Liver (tissue), 8 donors: ENCODE measurements at regions not wholly inside any gene's neighbourhood (a gene's known extent, or its start where the extent isn't known, plus 50 kb on each side); places are given as distances from the start of the nearest gene placed in this dataset.

Experiments
- DNase-seq: peaks from one replicate; pipeline ENCODE4 v3.0.0-alpha.2; 2017; ENCODE audit warnings: low spot score
- H3K27ac ChIP-seq, 2 donors: one replicate each; pipeline ENCODE4 v1.7.0; 2013; ENCODE audit warnings: inconsistent platforms in 2 of 2, low read length in 2 of 2, control low read depth in 1 of 2, low read depth in 1 of 2, mild to moderate bottlenecking in 1 of 2
- H3K27me3 ChIP-seq, 4 donors: one replicate each; pipeline versions ENCODE4 v1.6.1 to v1.7.0; 2013; ENCODE audit warnings: low read length in 3 of 4, inconsistent platforms in 1 of 4, mild to moderate bottlenecking in 1 of 4, moderate library complexity in 1 of 4; ENCODE audit not compliant: control insufficient read depth in 4 of 4, insufficient read depth in 4 of 4
- H3K36me3 ChIP-seq, 4 donors: one replicate each; pipeline versions ENCODE4 v1.6.1 to v1.7.0; 2013; ENCODE audit warnings: low read length in 3 of 4, mild to moderate bottlenecking in 3 of 4, low read depth in 1 of 4, moderate library complexity in 1 of 4; ENCODE audit not compliant: control insufficient read depth in 4 of 4, insufficient read depth in 3 of 4
- H3K4me1 ChIP-seq, 4 donors: one replicate each; pipeline versions ENCODE4 v1.6.1 to v1.7.0; 2013; ENCODE audit warnings: low read length in 3 of 4, mild to moderate bottlenecking in 3 of 4, moderate library complexity in 1 of 4; ENCODE audit not compliant: control insufficient read depth in 4 of 4, insufficient read depth in 4 of 4
- H3K4me3 ChIP-seq, 3 donors: one replicate each; pipeline versions ENCODE4 v1.6.1 to v1.7.0; 2013; ENCODE audit warnings: low read length in 3 of 3, control low read depth in 1 of 3, low read depth in 1 of 3, mild to moderate bottlenecking in 1 of 3
- H3K9ac ChIP-seq, 2 donors: one replicate each; pipeline ENCODE4 v1.7.0; 2013; ENCODE audit warnings: low read length in 2 of 2, mild to moderate bottlenecking in 2 of 2, moderate library complexity in 2 of 2, control low read depth in 1 of 2, low read depth in 1 of 2
- H3K9me3 ChIP-seq, 4 donors: one replicate each; pipeline versions ENCODE4 v1.6.1 to v1.7.0; 2013; ENCODE audit warnings: low read length in 3 of 4; ENCODE audit not compliant: control insufficient read depth in 4 of 4
- EGR1 ChIP-seq, 2 donors: IDR thresholded peaks; 2 replicates each; pipeline ENCODE4 v1.6.1; 2016 to 2018; ENCODE audit warnings: antibody characterized with exemption in 2 of 2, low read depth in 2 of 2
- FOXA1 ChIP-seq: IDR thresholded peaks from 2 replicates; pipeline ENCODE4 v1.6.1; 2016; ENCODE audit warnings: antibody characterized with exemption
- HNF4A ChIP-seq, 2 donors: conservative IDR thresholded peaks; 2 replicates each; pipeline ENCODE4 v1.6.1; 2016; ENCODE audit warnings: antibody characterized with exemption in 2 of 2, mild to moderate bottlenecking in 2 of 2
- JUND ChIP-seq, 2 donors: IDR thresholded peaks; 2 replicates each; pipeline ENCODE4 v1.6.1; 2016; ENCODE audit warnings: antibody characterized with exemption in 2 of 2
- RAD21 ChIP-seq, 2 donors: IDR thresholded peaks; 2 replicates each; pipeline ENCODE4 v1.6.1; 2016; ENCODE audit warnings: antibody characterized with exemption in 2 of 2, mild to moderate bottlenecking in 2 of 2
- SP1 ChIP-seq: IDR thresholded peaks from 2 replicates; pipeline ENCODE4 v1.6.1; 2018; ENCODE audit warnings: antibody characterized with exemption, mild to moderate bottlenecking
- TAF1 ChIP-seq: conservative IDR thresholded peaks from 2 replicates; pipeline ENCODE4 v1.6.1; 2016; ENCODE audit warnings: antibody characterized with exemption, mild to moderate bottlenecking
- YY1 ChIP-seq: IDR thresholded peaks from 2 replicates; pipeline ENCODE4 v1.6.1; 2016; ENCODE audit warnings: antibody characterized with exemption, mild to moderate bottlenecking
- WGBS: extraction: QIAGEN DNeasy Blood & Tissue Kit; methylation state at CpG from one replicate; pipeline ENCODE4 v1.1.7; 2013; 5-methylcytosine and 5-hydroxymethylcytosine counted together
- TF ChIP-seq, protein P1 (sequence below): fragments of 150-350 bp; IDR thresholded peaks from 2 replicates; pipeline ENCODE4 v1.5.1; 2017; ENCODE audit warnings: improper control_type of control experiment, low read depth, low read length; ENCODE audit not compliant: missing input control
- TF ChIP-seq, protein P2 (sequence below): IDR thresholded peaks from 2 replicates; pipeline ENCODE4 v1.6.1; 2016; ENCODE audit warnings: antibody characterized with exemption
- TF ChIP-seq, protein P3 (sequence below): IDR thresholded peaks from 2 replicates; pipeline ENCODE4 v1.6.1; 2016; ENCODE audit warnings: antibody characterized with exemption, mild to moderate bottlenecking
- TF ChIP-seq, protein P4 (sequence below): IDR thresholded peaks from 2 replicates; pipeline ENCODE4 v1.6.1; 2016; ENCODE audit warnings: antibody characterized with exemption
- TF ChIP-seq, protein P5 (sequence below): IDR thresholded peaks from 2 replicates; pipeline ENCODE4 v1.6.1; 2016; ENCODE audit warnings: antibody characterized with exemption
- donor health status: healthy.
- donor health status: healthy.
- donor health status: healthy.
- donor health status: healthy.
- donor health status: healthy.

DNA sequence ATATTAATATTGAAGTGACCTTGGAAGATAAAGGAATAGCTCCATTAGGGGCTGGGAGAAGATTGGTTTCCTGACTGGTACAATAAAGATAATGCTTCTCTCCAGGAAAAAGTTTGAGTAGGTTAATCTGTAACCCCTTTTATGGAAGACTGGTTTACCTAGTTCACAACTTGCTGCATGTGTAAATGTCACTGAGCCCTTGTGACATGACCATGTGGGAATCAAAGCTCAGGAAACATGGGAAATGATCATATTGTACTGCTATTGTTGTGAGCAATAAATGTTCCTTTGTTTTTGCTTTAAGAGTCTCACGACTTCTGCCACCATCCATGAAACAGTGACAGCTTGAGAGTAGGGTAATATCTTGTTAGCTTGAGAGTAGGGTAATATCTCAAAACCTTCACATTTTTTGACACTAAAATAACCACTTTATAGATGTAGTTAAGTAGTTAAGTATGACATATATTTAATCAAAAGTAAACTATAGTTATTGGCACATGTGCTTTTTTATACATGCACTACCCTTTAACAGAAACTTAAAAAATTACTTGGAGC, 1338.6 kb downstream of the FSCB start (continued):
- TF ChIP-seq, protein P1, sequence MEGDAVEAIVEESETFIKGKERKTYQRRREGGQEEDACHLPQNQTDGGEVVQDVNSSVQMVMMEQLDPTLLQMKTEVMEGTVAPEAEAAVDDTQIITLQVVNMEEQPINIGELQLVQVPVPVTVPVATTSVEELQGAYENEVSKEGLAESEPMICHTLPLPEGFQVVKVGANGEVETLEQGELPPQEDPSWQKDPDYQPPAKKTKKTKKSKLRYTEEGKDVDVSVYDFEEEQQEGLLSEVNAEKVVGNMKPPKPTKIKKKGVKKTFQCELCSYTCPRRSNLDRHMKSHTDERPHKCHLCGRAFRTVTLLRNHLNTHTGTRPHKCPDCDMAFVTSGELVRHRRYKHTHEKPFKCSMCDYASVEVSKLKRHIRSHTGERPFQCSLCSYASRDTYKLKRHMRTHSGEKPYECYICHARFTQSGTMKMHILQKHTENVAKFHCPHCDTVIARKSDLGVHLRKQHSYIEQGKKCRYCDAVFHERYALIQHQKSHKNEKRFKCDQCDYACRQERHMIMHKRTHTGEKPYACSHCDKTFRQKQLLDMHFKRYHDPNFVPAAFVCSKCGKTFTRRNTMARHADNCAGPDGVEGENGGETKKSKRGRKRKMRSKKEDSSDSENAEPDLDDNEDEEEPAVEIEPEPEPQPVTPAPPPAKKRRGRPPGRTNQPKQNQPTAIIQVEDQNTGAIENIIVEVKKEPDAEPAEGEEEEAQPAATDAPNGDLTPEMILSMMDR = no peak

DNA sequence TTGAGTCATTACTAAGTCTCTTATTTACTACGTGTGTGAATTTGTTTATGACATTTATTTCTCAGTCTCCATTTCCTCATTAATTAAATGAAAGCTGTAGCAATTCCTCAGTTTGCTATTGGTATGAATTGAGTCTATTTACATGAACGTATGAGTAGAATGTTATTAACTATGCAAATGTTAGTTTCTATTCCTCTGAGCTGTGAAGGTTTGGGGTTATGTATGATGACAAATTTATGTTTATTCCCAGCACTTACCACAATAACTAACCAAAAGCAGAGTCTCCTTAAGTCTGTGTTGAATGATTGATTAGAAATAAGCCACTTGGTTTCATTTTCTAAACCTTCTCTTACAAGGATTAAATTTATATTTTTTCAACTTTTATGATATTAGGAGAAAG, 1340.9 kb downstream of the FSCB start:
- TF ChIP-seq HNF4A (conservative IDR thresholded peaks at IDR 0.05) (no peak), SP1 (no peak), RAD21 (IDR thresholded peaks at IDR 0.05) (no peak), JUND (IDR thresholded peaks at IDR 0.05) (no peak), EGR1 (IDR thresholded peaks at IDR 0.05; ENCODE audit: low read depth in 2 of 2) (no peak), YY1 (no peak), FOXA1 (no peak), TAF1 (no peak)
- TF ChIP-seq, protein P2, sequence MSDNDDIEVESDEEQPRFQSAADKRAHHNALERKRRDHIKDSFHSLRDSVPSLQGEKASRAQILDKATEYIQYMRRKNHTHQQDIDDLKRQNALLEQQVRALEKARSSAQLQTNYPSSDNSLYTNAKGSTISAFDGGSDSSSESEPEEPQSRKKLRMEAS = no peak
- TF ChIP-seq, protein P1 = no peak
- TF ChIP-seq, protein P3, sequence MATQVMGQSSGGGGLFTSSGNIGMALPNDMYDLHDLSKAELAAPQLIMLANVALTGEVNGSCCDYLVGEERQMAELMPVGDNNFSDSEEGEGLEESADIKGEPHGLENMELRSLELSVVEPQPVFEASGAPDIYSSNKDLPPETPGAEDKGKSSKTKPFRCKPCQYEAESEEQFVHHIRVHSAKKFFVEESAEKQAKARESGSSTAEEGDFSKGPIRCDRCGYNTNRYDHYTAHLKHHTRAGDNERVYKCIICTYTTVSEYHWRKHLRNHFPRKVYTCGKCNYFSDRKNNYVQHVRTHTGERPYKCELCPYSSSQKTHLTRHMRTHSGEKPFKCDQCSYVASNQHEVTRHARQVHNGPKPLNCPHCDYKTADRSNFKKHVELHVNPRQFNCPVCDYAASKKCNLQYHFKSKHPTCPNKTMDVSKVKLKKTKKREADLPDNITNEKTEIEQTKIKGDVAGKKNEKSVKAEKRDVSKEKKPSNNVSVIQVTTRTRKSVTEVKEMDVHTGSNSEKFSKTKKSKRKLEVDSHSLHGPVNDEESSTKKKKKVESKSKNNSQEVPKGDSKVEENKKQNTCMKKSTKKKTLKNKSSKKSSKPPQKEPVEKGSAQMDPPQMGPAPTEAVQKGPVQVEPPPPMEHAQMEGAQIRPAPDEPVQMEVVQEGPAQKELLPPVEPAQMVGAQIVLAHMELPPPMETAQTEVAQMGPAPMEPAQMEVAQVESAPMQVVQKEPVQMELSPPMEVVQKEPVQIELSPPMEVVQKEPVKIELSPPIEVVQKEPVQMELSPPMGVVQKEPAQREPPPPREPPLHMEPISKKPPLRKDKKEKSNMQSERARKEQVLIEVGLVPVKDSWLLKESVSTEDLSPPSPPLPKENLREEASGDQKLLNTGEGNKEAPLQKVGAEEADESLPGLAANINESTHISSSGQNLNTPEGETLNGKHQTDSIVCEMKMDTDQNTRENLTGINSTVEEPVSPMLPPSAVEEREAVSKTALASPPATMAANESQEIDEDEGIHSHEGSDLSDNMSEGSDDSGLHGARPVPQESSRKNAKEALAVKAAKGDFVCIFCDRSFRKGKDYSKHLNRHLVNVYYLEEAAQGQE = no peak
- TF ChIP-seq, protein P4, sequence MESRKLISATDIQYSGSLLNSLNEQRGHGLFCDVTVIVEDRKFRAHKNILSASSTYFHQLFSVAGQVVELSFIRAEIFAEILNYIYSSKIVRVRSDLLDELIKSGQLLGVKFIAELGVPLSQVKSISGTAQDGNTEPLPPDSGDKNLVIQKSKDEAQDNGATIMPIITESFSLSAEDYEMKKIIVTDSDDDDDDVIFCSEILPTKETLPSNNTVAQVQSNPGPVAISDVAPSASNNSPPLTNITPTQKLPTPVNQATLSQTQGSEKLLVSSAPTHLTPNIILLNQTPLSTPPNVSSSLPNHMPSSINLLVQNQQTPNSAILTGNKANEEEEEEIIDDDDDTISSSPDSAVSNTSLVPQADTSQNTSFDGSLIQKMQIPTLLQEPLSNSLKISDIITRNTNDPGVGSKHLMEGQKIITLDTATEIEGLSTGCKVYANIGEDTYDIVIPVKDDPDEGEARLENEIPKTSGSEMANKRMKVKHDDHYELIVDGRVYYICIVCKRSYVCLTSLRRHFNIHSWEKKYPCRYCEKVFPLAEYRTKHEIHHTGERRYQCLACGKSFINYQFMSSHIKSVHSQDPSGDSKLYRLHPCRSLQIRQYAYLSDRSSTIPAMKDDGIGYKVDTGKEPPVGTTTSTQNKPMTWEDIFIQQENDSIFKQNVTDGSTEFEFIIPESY = no peak
- TF ChIP-seq, protein P5, sequence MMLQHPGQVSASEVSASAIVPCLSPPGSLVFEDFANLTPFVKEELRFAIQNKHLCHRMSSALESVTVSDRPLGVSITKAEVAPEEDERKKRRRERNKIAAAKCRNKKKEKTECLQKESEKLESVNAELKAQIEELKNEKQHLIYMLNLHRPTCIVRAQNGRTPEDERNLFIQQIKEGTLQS = no peak

More for the DNA sequence above, 1340.9 kb downstream of the FSCB start:
- no peak overlapping the region for H3K4me3 ChIP-seq
- H3K27me3 ChIP-seq = no peaks in the 10 kb centered on the region
- WGBS = 87% methylated on average over 2 of the region's 2 CpGs
- H3K9ac ChIP-seq = no peak overlapping the region
- H3K4me1 ChIP-seq = no peaks in the 10 kb centered on the region
- no peak overlapping the region for H3K27ac ChIP-seq
- H3K36me3 ChIP-seq = no peaks in the 10 kb centered on the region
- DNase-seq = no peak
- H3K9me3 ChIP-seq = no peaks in the 10 kb centered on the region
